CD14-positive monocyte (primary cell): ENCODE measurements at regions not wholly inside any gene's neighbourhood (a gene's known extent, or its start where the extent isn't known, plus 50 kb on each side); places are given as distances from the start of the nearest gene placed in this dataset.

ENCODE experiments used
- DNase-seq, 3 donors: peaks; one replicate each; pipeline ENCODE4 v3.0.0-alpha.2; 2011 to 2022
- H2AFZ ChIP-seq: 2 replicates; pipeline ENCODE4 v1.6.0; 2012; ENCODE audit warnings: mild to moderate bottlenecking, low read depth, low read length, inconsistent platforms; ENCODE audit not compliant: insufficient read depth, poor library complexity, severe bottlenecking
- H3K27ac ChIP-seq, 2 donors: 1 replicate in 1 of 2; 2 replicates in 1 of 2; pipeline ENCODE4 v1.5.1; 2012 to 2013; ENCODE audit warnings: low read length in 2 of 2, control low read depth in 1 of 2, inconsistent platforms in 1 of 2, low read depth in 1 of 2, mild to moderate bottlenecking in 1 of 2
- H3K27me3 ChIP-seq, 2 donors: one replicate each; pipeline versions ENCODE4 v1.6.0 to v1.6.1; 2011 to 2013; ENCODE audit warnings: low read length in 2 of 2; ENCODE audit not compliant: control insufficient read depth in 2 of 2, insufficient read depth in 2 of 2
- H3K36me3 ChIP-seq, 2 donors: replicated peaks in 1 of 2; 1 replicate in 1 of 2; 2 replicates in 1 of 2; pipeline versions ENCODE4 v1.5.1 to v1.6.1; 2012 to 2013; ENCODE audit warnings: low read length in 2 of 2, control low read depth in 1 of 2, inconsistent platforms in 1 of 2, mild to moderate bottlenecking in 1 of 2; ENCODE audit not compliant: insufficient read depth in 2 of 2, control insufficient read depth in 1 of 2
- H3K4me1 ChIP-seq, 2 donors: 1 replicate in 1 of 2; 2 replicates in 1 of 2; pipeline versions ENCODE4 v1.5.1 to v1.6.1; 2012 to 2013; ENCODE audit warnings: low read length in 2 of 2, control low read depth in 1 of 2, inconsistent platforms in 1 of 2, mild to moderate bottlenecking in 1 of 2, moderate library complexity in 1 of 2; ENCODE audit not compliant: insufficient read depth in 2 of 2, control insufficient read depth in 1 of 2
- H3K4me2 ChIP-seq: replicated peaks from 2 replicates; pipeline ENCODE3; 2012; ENCODE audit warnings: low read length, moderate library complexity, mild to moderate bottlenecking; ENCODE audit not compliant: poor library complexity, severe bottlenecking; ENCODE audit errors: extremely low read depth
- H3K4me3 ChIP-seq, 3 experiments: fragments of 200-600 bp in 1 of 3; sonication (generic) in 1 of 3; replicated peaks in 1 of 3; 1 replicate in 2 of 3; 2 replicates in 1 of 3; pipeline ENCODE4 v1.5.1; 2011 to 2013; ENCODE audit warnings: low read length in 3 of 3, mild to moderate bottlenecking in 3 of 3, control low read depth in 2 of 3, low read depth in 2 of 3, inconsistent platforms in 1 of 3, moderate library complexity in 1 of 3
- H3K79me2 ChIP-seq: 2 replicates; pipeline ENCODE4 v1.6.0; 2012; ENCODE audit warnings: mild to moderate bottlenecking, control low read depth, inconsistent platforms, low read length, moderate library complexity; ENCODE audit not compliant: insufficient read depth
- H3K9ac ChIP-seq: 2 replicates; pipeline ENCODE4 v1.6.0; 2017; ENCODE audit warnings: low read length, mild to moderate bottlenecking; ENCODE audit not compliant: insufficient read depth, poor library complexity, severe bottlenecking
- H3K9me3 ChIP-seq, 2 donors: replicated peaks in 1 of 2; 1 replicate in 1 of 2; 2 replicates in 1 of 2; pipeline versions ENCODE4 v1.5.1 to v1.6.1; 2012 to 2013; ENCODE audit warnings: low read length in 2 of 2, control low read depth in 1 of 2; ENCODE audit not compliant: control insufficient read depth in 1 of 2, insufficient read depth in 1 of 2
- H4K20me1 ChIP-seq: 2 replicates; pipeline ENCODE4 v1.6.0; 2012; ENCODE audit warnings: mild to moderate bottlenecking, low read length, control low read depth, moderate library complexity; ENCODE audit not compliant: insufficient read depth
- H3K27ac Mint-ChIP-seq, 7 donors: one replicate each; pipeline ENCODE4 v1.8.0; 2020; ENCODE audit warnings: mild to moderate bottlenecking in 7 of 7, mixed read lengths in 7 of 7, moderate library complexity in 6 of 7, inconsistent platforms in 2 of 7
- H3K27me3 Mint-ChIP-seq, 3 donors: one replicate each; pipeline ENCODE4 v1.8.0; 2021 to 2022; ENCODE audit warnings: low read depth in 3 of 3, mild to moderate bottlenecking in 3 of 3, mixed read lengths in 3 of 3, moderate library complexity in 3 of 3, inconsistent platforms in 1 of 3
- H3K36me3 Mint-ChIP-seq, 2 donors: one replicate each; pipeline ENCODE4 v1.8.0; 2020; ENCODE audit warnings: mixed read lengths in 2 of 2, inconsistent platforms in 1 of 2, mild to moderate bottlenecking in 1 of 2
- H3K4me1 Mint-ChIP-seq: one replicate; pipeline ENCODE4 v1.8.0; 2020; ENCODE audit warnings: mild to moderate bottlenecking, mixed read lengths
- H3K4me3 Mint-ChIP-seq, 2 donors: one replicate each; pipeline ENCODE4 v1.8.0; 2020; ENCODE audit warnings: mild to moderate bottlenecking in 2 of 2, mixed read lengths in 2 of 2, moderate library complexity in 1 of 2
- H3K9me3 Mint-ChIP-seq, 7 donors: one replicate each; pipeline ENCODE4 v1.8.0; 2020 to 2022; ENCODE audit warnings: mixed read lengths in 7 of 7, mild to moderate bottlenecking in 6 of 7, moderate library complexity in 6 of 7, inconsistent platforms in 2 of 7
- WGBS: methylation state at CpG from one replicate; pipeline ENCODE4 v1.1.5; 2013; ENCODE audit warnings: missing lambda C conversion rate; ENCODE audit not compliant: insufficient coverage; 5-methylcytosine and 5-hydroxymethylcytosine counted together
- intact Hi-C, 2 donors: fragments of 100-400 bp; cut with micrococcal nuclease; formaldehyde crosslinking; loops; one replicate each; pipeline versions ENCODE4 v1.15.0 to v1.15.1; 2023
- TF ChIP-seq, protein P1 (sequence below): fragments of 200-600 bp; IDR thresholded peaks from one replicate; pipeline ENCODE4 v1.8.0; 2022; ENCODE audit warnings: antibody characterized with exemption, mild to moderate bottlenecking

DNA sequence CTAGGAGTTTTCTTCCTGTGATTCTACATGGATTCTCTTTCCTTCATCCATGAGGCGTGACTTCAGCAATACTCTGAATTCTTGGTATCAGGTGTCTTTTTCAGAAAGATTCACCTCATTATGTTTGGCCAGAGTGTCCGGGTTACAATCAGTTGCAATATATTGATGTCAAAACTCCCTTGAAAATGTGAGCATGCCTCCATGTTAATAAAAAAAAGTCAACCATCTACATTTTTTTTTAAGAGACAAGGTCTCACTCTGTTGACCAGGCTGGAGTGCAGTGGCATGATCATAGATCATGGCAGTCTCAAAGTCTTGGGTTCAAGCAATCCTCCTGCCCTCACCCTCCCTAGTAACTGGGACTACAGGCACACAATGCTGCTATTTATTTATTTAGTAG, 80.9 kb upstream of the NEUROD1 start:
- Histone ChIP-seq H3K27me3 (no peaks in the 10 kb centered on the region), H3K36me3 (no peaks in the 10 kb centered on the region), H3K27ac (no peak overlapping the region), H3K9ac (no peak overlapping the region), H3K4me1 (no peaks in the 10 kb centered on the region), H3K4me2 (no peak overlapping the region), H3K9me3 (no peaks in the 10 kb centered on the region), H3K79me2 (no peaks in the 10 kb centered on the region), H2AFZ (no peak overlapping the region), H3K4me3 (no peak overlapping the region), H4K20me1 (no peaks in the 10 kb centered on the region)
- Mint-ChIP-seq H3K36me3 (no peaks in the 10 kb centered on the region), H3K27ac (no peak overlapping the region), H3K4me1 (no peaks in the 10 kb centered on the region), H3K9me3 (peaks cover 0 to 2% (median 0%) of the 10 kb centered on the region in 7 donors), H3K27me3 (no peaks in the 10 kb centered on the region), H3K4me3 (no peak overlapping the region)
- WGBS = no CpG with 5 or more reads among the region's 2 CpGs
- DNase-seq = no peak
- TF ChIP-seq, protein P1, sequence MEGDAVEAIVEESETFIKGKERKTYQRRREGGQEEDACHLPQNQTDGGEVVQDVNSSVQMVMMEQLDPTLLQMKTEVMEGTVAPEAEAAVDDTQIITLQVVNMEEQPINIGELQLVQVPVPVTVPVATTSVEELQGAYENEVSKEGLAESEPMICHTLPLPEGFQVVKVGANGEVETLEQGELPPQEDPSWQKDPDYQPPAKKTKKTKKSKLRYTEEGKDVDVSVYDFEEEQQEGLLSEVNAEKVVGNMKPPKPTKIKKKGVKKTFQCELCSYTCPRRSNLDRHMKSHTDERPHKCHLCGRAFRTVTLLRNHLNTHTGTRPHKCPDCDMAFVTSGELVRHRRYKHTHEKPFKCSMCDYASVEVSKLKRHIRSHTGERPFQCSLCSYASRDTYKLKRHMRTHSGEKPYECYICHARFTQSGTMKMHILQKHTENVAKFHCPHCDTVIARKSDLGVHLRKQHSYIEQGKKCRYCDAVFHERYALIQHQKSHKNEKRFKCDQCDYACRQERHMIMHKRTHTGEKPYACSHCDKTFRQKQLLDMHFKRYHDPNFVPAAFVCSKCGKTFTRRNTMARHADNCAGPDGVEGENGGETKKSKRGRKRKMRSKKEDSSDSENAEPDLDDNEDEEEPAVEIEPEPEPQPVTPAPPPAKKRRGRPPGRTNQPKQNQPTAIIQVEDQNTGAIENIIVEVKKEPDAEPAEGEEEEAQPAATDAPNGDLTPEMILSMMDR = no peak
- intact Hi-C loops = no loop called here

DNA sequence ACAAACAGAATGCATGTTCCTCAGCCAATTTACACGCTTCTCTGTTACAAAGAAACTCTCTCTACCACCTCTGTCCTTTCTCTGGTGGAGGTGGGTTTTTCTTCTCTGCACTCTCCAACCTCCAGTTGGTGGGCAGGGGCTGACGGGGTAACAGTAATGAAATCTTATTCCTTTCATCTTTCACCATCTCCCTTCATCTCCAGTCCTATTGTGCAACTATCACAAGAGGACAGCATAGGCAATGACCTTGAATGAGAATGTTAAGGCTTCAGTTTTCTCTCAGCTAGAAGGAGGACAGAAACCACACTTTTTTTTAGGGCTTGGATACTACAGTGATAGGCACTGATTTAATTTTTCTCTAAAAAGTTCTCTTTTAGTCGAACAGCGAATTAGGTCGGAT, 81.7 kb upstream of the NEUROD1 start:
- H3K36me3 Mint-ChIP-seq = no peaks in the 10 kb centered on the region
- Histone ChIP-seq H3K4me3 (no peak overlapping the region), H2AFZ (no peak overlapping the region), H3K79me2 (no peaks in the 10 kb centered on the region), H3K9ac (no peak overlapping the region), H4K20me1 (no peaks in the 10 kb centered on the region), H3K27ac (no peak overlapping the region), H3K27me3 (no peaks in the 10 kb centered on the region), H3K4me2 (no peak overlapping the region), H3K36me3 (no peaks in the 10 kb centered on the region), H3K4me1 (no peaks in the 10 kb centered on the region), H3K9me3 (no peaks in the 10 kb centered on the region)
- no peaks in the 10 kb centered on the region for H3K27me3 Mint-ChIP-seq
- intact Hi-C loops = no loop called here
- peaks cover 0 to 2% (median 0%) of the 10 kb centered on the region in 7 donors for H3K9me3 Mint-ChIP-seq
- no peak overlapping the region for H3K27ac Mint-ChIP-seq
- H3K4me1 Mint-ChIP-seq = no peaks in the 10 kb centered on the region
- DNase-seq = no peak
- TF ChIP-seq, protein P1 = no peak
- WGBS = 100% methylated on average over 1 of the region's 5 CpGs
- H3K4me3 Mint-ChIP-seq = no peak overlapping the region
